ENCODE measurements at regions not wholly inside any gene's neighbourhood (a gene's known extent, or its start where the extent isn't known, plus 50 kb on each side); places are given as distances from the start of the nearest gene placed in this dataset.

GRCh38 chr5:175328687-175329086, 115.3 kb downstream of the DRD1 start:
- Mint-ChIP-seq H3K27ac (ENCODE audit: unreplicated experiment) (no peak overlapping the region), H3K4me3 (ENCODE audit: unreplicated experiment) (no peak overlapping the region), H3K4me1 (ENCODE audit: low read depth) (no peaks in the 10 kb centered on the region), H3K27me3 (ENCODE audit: low read depth) (no peaks in the 10 kb centered on the region), H3K36me3 (ENCODE audit: low read depth) (no peaks in the 10 kb centered on the region), H3K9me3 (ENCODE audit: low read depth) (peaks cover 2% of the 10 kb centered on the region)
- TF ChIP-seq CTCF (IDR thresholded peaks at IDR 0.05) = no peak
- no peak for DNase-seq (ENCODE audit: low spot score)

GRCh38 chr5:175328176-175328575, 115.8 kb downstream of the DRD1 start:
- no peaks in the 10 kb centered on the region for H3K4me1 Mint-ChIP-seq (ENCODE audit: low read depth)
- no peak overlapping the region for H3K4me3 Mint-ChIP-seq (ENCODE audit: unreplicated experiment)
- TF ChIP-seq CTCF (IDR thresholded peaks at IDR 0.05) = no peak
- DNase-seq (ENCODE audit: low spot score) = no peak
- no peaks in the 10 kb centered on the region for H3K27me3 Mint-ChIP-seq (ENCODE audit: low read depth)
- H3K27ac Mint-ChIP-seq (ENCODE audit: unreplicated experiment) = no peak overlapping the region
- no peaks in the 10 kb centered on the region for H3K36me3 Mint-ChIP-seq (ENCODE audit: low read depth)
- H3K9me3 Mint-ChIP-seq (ENCODE audit: low read depth) = peaks cover 2% of the 10 kb centered on the region

- Mint-ChIP-seq H3K4me3 (ENCODE audit: unreplicated experiment) (no peak overlapping the region), H3K4me1 (ENCODE audit: low read depth) (no peaks in the 10 kb centered on the region), H3K27me3 (ENCODE audit: low read depth) (no peaks in the 10 kb centered on the region), H3K36me3 (ENCODE audit: low read depth) (no peaks in the 10 kb centered on the region), H3K9me3 (ENCODE audit: low read depth) (peaks cover 2% of the 10 kb centered on the region), H3K27ac (ENCODE audit: unreplicated experiment) (no peak overlapping the region)
- TF ChIP-seq CTCF (IDR thresholded peaks at IDR 0.05) = no peak
- no peak for DNase-seq (ENCODE audit: low spot score)
Measured at GRCh38 chr5:175325681-175326080, 118.3 kb downstream of the DRD1 start.

- Mint-ChIP-seq H3K9me3 (ENCODE audit: low read depth) (peaks cover 7% of the 10 kb centered on the region), H3K27ac (ENCODE audit: unreplicated experiment) (no peak overlapping the region), H3K27me3 (ENCODE audit: low read depth) (no peaks in the 10 kb centered on the region), H3K36me3 (ENCODE audit: low read depth) (no peaks in the 10 kb centered on the region), H3K4me1 (ENCODE audit: low read depth) (no peaks in the 10 kb centered on the region), H3K4me3 (ENCODE audit: unreplicated experiment) (no peak overlapping the region)
- DNase-seq (ENCODE audit: low spot score) = no peak
- TF ChIP-seq CTCF (IDR thresholded peaks at IDR 0.05) = no peak
Measured at GRCh38 chr5:175321927-175322532, 122.0 kb downstream of the DRD1 start.

- no peak for DNase-seq (ENCODE audit: low spot score)
- H3K27ac Mint-ChIP-seq (ENCODE audit: unreplicated experiment) = no peak overlapping the region
- H3K4me1 Mint-ChIP-seq (ENCODE audit: low read depth) = no peaks in the 10 kb centered on the region
- no peaks in the 10 kb centered on the region for H3K36me3 Mint-ChIP-seq (ENCODE audit: low read depth)
- peaks cover 10% of the 10 kb centered on the region for H3K9me3 Mint-ChIP-seq (ENCODE audit: low read depth)
- no peak for TF ChIP-seq CTCF (IDR thresholded peaks at IDR 0.05)
- H3K4me3 Mint-ChIP-seq (ENCODE audit: unreplicated experiment) = no peak overlapping the region
- H3K27me3 Mint-ChIP-seq (ENCODE audit: low read depth) = peaks cover 3% of the 10 kb centered on the region
Measured at GRCh38 chr5:175319199-175319598, 124.8 kb downstream of the DRD1 start.
